CD4-positive, alpha-beta memory T cell (primary cell): ENCODE measurements at regions not wholly inside any gene's neighbourhood (a gene's known extent, or its start where the extent isn't known, plus 50 kb on each side); places are given as distances from the start of the nearest gene placed in this dataset.

Source experiments
- CTCF ChIA-PET: fragments of 350-600 bp; sonication (Branson Sonifier 250); formaldehyde crosslinking; loops from one replicate; lab custom pipeline; 2021; ENCODE audit warnings: inconsistent platforms; ENCODE audit not compliant: partially characterized antibody; lab: Charles Lee
- POLR2A ChIA-PET: fragments of 350-600 bp; sonication (Branson Sonifier 250); formaldehyde crosslinking; loops from one replicate; lab custom pipeline; 2021; ENCODE audit not compliant: partially characterized antibody; lab: Charles Lee
- DNase-seq, 5 donors: peaks; one replicate each; pipeline versions ENCODE4 v3.0.0 to v3.0.0-alpha.2; 2020 to 2022; ENCODE audit warnings: mixed read lengths in 1 of 5
- H3K27ac ChIP-seq: one replicate; pipeline ENCODE4 v1.7.0; 2013; ENCODE audit warnings: low read depth, low read length
- H3K27me3 ChIP-seq: 2 replicates; pipeline ENCODE4 v1.7.0; 2013; ENCODE audit warnings: mild to moderate bottlenecking, low read length, moderate library complexity; ENCODE audit not compliant: insufficient read depth
- H3K36me3 ChIP-seq: 2 replicates; pipeline ENCODE4 v1.7.0; 2013; ENCODE audit warnings: mild to moderate bottlenecking, low read length, moderate library complexity; ENCODE audit not compliant: insufficient read depth
- H3K4me1 ChIP-seq: 2 replicates; pipeline ENCODE4 v1.7.0; 2013; ENCODE audit warnings: mild to moderate bottlenecking, low read length, moderate library complexity; ENCODE audit not compliant: insufficient read depth
- H3K4me3 ChIP-seq, 2 donors: one replicate each; pipeline ENCODE4 v1.7.0; 2013; ENCODE audit warnings: low read length in 2 of 2, mild to moderate bottlenecking in 1 of 2
- H3K9me3 ChIP-seq, 2 donors: one replicate each; pipeline ENCODE4 v1.7.0; 2013; ENCODE audit warnings: low read length in 2 of 2, control low read depth in 1 of 2; ENCODE audit not compliant: control insufficient read depth in 1 of 2
- H3K27ac Mint-ChIP-seq, 7 donors: one replicate each; pipeline ENCODE4 v1.8.0; 2020 to 2021; ENCODE audit warnings: mixed read lengths in 7 of 7, mild to moderate bottlenecking in 6 of 7, inconsistent platforms in 3 of 7, moderate library complexity in 3 of 7
- H3K27me3 Mint-ChIP-seq, 2 donors: one replicate each; pipeline ENCODE4 v1.8.0; 2020 to 2021; ENCODE audit warnings: mixed read lengths in 2 of 2
- H3K36me3 Mint-ChIP-seq, 2 donors: one replicate each; pipeline ENCODE4 v1.8.0; 2020 to 2021; ENCODE audit warnings: mixed read lengths in 2 of 2, inconsistent platforms in 1 of 2, mild to moderate bottlenecking in 1 of 2
- H3K4me1 Mint-ChIP-seq, 4 donors: one replicate each; pipeline ENCODE4 v1.8.0; 2020 to 2021; ENCODE audit warnings: mixed read lengths in 4 of 4, mild to moderate bottlenecking in 1 of 4
- H3K4me3 Mint-ChIP-seq, 8 donors: one replicate each; pipeline ENCODE4 v1.8.0; 2020 to 2021; ENCODE audit warnings: mixed read lengths in 8 of 8, mild to moderate bottlenecking in 7 of 8, moderate library complexity in 6 of 8, inconsistent platforms in 3 of 8
- H3K9me3 Mint-ChIP-seq, 8 donors: one replicate each; pipeline ENCODE4 v1.8.0; 2020 to 2021; ENCODE audit warnings: mixed read lengths in 8 of 8, mild to moderate bottlenecking in 5 of 8, inconsistent platforms in 3 of 8, moderate library complexity in 1 of 8
- intact Hi-C: fragments of 100-400 bp; cut with micrococcal nuclease; formaldehyde crosslinking; loops from one replicate; pipeline ENCODE4 v1.15.1; 2023

GRCh38 chr5:124856726-124857125, 110.3 kb upstream of the ZNF608 start:
- DNase-seq, result no peak
- H3K9me3 ChIP-seq, result no peaks in the 10 kb centered on the region
- Mint-ChIP-seq H3K9me3 (peaks cover 0 to 20% (median 4%) of the 10 kb centered on the region in 8 donors), H3K4me3 (no peak overlapping the region), H3K36me3 (no peaks in the 10 kb centered on the region), H3K27ac (no peak overlapping the region), H3K27me3 (peaks cover 0 to 1% of the 10 kb centered on the region in 2 donors), H3K4me1 (no peaks in the 10 kb centered on the region)
- ChIA-PET CTCF (no interaction called here), POLR2A (no interaction called here)
- no peaks in the 10 kb centered on the region for H3K27me3 ChIP-seq
- H3K4me3 ChIP-seq, result no peak overlapping the region
- H3K27ac ChIP-seq, result no peak overlapping the region
- no peaks in the 10 kb centered on the region for H3K4me1 ChIP-seq
- no peaks in the 10 kb centered on the region for H3K36me3 ChIP-seq
- intact Hi-C loops, result no loop called here

DNA sequence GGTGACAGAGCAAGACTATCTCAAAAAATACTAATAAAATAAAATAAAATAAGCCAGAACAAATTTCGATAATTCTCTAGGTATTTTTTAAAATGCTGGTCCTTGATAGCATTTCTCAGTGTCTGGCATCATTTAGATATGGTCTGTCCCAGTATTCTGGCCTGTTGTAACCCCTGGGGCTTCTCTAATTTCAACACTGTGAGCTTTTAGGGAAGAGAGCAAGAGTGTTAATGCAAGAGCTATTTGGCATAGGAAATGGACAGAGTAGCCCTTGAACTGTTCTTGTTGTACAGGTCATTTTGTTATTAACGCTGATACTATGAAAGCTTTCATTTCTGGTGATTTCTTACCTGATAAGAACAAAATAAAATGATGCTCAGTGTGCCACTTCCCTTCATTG, 112.2 kb upstream of the ZNF608 start:
- no peak for DNase-seq
- Histone ChIP-seq H3K4me1 (no peaks in the 10 kb centered on the region), H3K27ac (no peak overlapping the region), H3K9me3 (no peaks in the 10 kb centered on the region), H3K36me3 (no peaks in the 10 kb centered on the region), H3K27me3 (no peaks in the 10 kb centered on the region), H3K4me3 (no peak overlapping the region)
- Mint-ChIP-seq H3K4me1 (no peaks in the 10 kb centered on the region), H3K27ac (no peak overlapping the region), H3K36me3 (no peaks in the 10 kb centered on the region), H3K4me3 (no peak overlapping the region), H3K27me3 (peaks cover 0 to 1% of the 10 kb centered on the region in 2 donors), H3K9me3 (peaks cover 0 to 20% (median 5%) of the 10 kb centered on the region in 8 donors)
- intact Hi-C loops, result no loop called here
- POLR2A ChIA-PET, result no interaction called here
- CTCF ChIA-PET, result no interaction called here

DNA sequence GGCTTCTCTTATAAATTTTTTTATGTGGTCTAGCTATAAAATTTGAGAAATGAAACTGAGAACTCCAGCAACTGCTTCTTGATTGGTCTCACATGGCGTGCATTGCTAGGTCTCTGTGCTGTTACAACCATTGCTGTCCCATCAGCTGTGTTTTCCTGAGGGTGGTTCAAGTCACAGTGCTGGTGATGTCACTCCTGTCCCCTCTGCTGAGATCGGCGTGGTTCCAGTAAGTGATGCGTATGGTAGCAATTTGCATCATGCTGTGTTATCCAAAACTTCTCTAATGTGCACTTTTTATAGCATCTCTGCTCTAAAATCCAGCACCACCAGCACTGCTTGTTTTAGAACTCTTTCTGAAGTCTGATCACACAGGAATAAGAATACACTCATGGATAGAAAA, 112.6 kb upstream of the ZNF608 start:
- peaks cover 0 to 20% (median 5%) of the 10 kb centered on the region in 8 donors for H3K9me3 Mint-ChIP-seq
- H3K27me3 ChIP-seq, result no peaks in the 10 kb centered on the region
- H3K27me3 Mint-ChIP-seq, result peaks cover 0 to 1% of the 10 kb centered on the region in 2 donors
- H3K9me3 ChIP-seq, result no peaks in the 10 kb centered on the region
- intact Hi-C loops, result no loop called here
- ChIA-PET CTCF (no interaction called here), POLR2A (no interaction called here)
- H3K36me3 Mint-ChIP-seq, result no peaks in the 10 kb centered on the region
- no peaks in the 10 kb centered on the region for H3K36me3 ChIP-seq
- no peaks in the 10 kb centered on the region for H3K4me1 ChIP-seq
- no peak overlapping the region for H3K27ac ChIP-seq
- no peak overlapping the region for H3K4me3 ChIP-seq
- no peak overlapping the region for H3K27ac Mint-ChIP-seq
- no peak overlapping the region for H3K4me3 Mint-ChIP-seq
- no peaks in the 10 kb centered on the region for H3K4me1 Mint-ChIP-seq
- DNase-seq, result no peak

DNA sequence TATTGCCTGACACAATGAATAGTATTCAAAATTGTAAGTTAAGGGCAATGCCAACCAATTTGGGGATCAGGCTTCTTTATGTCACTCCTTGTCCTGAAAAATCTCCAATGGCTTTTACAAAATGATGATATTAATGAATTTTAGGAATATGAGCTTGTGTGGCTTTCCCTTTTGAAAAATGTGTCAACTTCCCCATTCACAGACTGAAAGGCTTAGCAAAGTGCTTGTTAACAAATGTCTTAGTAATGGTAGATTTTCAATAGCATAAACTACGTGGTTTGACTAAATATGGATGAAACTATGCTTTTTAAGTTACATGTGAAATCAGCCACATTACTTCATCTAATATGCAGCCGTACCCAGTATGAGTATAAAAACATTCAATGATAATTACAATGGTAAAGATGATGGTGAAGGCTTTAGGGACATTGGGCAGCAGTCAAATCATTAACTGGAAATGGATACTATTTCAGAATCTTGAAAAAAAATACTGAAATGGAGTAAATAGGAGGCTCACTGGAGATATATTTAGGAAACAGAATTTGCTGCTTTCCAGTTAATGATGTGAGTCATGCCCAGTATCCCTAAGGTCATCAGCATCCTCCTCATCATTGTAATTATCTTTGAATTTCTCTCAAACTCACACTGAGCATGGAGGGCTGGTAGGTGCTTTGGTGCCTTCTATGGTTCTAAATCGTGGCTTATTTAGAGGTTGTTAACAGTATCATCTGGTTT, 113.3 kb upstream of the ZNF608 start:
- no peaks in the 10 kb centered on the region for H3K9me3 ChIP-seq
- no peaks in the 10 kb centered on the region for H3K36me3 ChIP-seq
- H3K27me3 ChIP-seq, result no peaks in the 10 kb centered on the region
- no peaks in the 10 kb centered on the region for H3K4me1 ChIP-seq
- intact Hi-C loops, result no loop called here
- CTCF ChIA-PET, result no interaction called here
- DNase-seq, result no peak
- no peak overlapping the region for H3K27ac ChIP-seq
- peaks cover 0 to 20% (median 5%) of the 10 kb centered on the region in 8 donors for H3K9me3 Mint-ChIP-seq
- peaks cover 0 to 1% of the 10 kb centered on the region in 2 donors for H3K27me3 Mint-ChIP-seq
- no peak overlapping the region for H3K27ac Mint-ChIP-seq
- H3K4me3 Mint-ChIP-seq, result no peak overlapping the region
- H3K4me1 Mint-ChIP-seq, result no peaks in the 10 kb centered on the region
- H3K4me3 ChIP-seq, result no peak overlapping the region
- H3K36me3 Mint-ChIP-seq, result no peaks in the 10 kb centered on the region
- POLR2A ChIA-PET, result no interaction called here

DNA sequence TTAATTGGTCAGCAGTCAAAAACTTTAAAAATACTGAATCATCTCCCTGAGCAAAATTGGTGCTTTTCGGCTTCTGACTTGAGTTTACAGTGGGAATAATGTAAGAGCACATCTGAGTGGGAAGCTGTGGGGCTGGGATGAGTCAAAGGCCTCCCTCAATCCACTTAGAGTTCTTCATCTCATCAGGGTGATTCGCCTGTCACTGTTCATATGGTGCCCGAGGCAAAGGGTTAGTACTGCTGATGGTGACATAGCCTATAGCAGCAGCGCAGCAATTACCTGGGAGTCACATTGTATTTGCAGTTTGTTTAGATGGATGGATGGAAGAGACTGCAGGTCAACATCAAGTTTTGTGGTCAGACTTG, 113.8 kb upstream of the ZNF608 start:
- Histone ChIP-seq H3K4me1 (no peaks in the 10 kb centered on the region), H3K36me3 (no peaks in the 10 kb centered on the region), H3K4me3 (no peak overlapping the region), H3K9me3 (no peaks in the 10 kb centered on the region), H3K27ac (no peak overlapping the region), H3K27me3 (no peaks in the 10 kb centered on the region)
- Mint-ChIP-seq H3K36me3 (no peaks in the 10 kb centered on the region), H3K9me3 (peaks cover 0 to 20% (median 5%) of the 10 kb centered on the region in 8 donors), H3K4me3 (no peak overlapping the region), H3K4me1 (no peaks in the 10 kb centered on the region), H3K27me3 (peaks cover 0 to 1% of the 10 kb centered on the region in 2 donors), H3K27ac (no peak overlapping the region)
- intact Hi-C loops, result no loop called here
- ChIA-PET POLR2A (no interaction called here), CTCF (no interaction called here)
- DNase-seq, result no peak

GRCh38 chr5:124865066-124865465, 118.6 kb upstream of the ZNF608 start:
- Mint-ChIP-seq H3K27me3 (no peaks in the 10 kb centered on the region), H3K4me1 (no peaks in the 10 kb centered on the region), H3K9me3 (peaks cover 0 to 15% (median 7%) of the 10 kb centered on the region in 8 donors), H3K27ac (no peak overlapping the region), H3K4me3 (no peak overlapping the region), H3K36me3 (no peaks in the 10 kb centered on the region)
- DNase-seq, result no peak
- intact Hi-C loops, result no loop called here
- no peaks in the 10 kb centered on the region for H3K4me1 ChIP-seq
- POLR2A ChIA-PET, result no interaction called here
- H3K4me3 ChIP-seq, result no peak overlapping the region
- no peak overlapping the region for H3K27ac ChIP-seq
- H3K9me3 ChIP-seq, result no peaks in the 10 kb centered on the region
- H3K27me3 ChIP-seq, result no peaks in the 10 kb centered on the region
- CTCF ChIA-PET, result no interaction called here
- no peaks in the 10 kb centered on the region for H3K36me3 ChIP-seq

DNA sequence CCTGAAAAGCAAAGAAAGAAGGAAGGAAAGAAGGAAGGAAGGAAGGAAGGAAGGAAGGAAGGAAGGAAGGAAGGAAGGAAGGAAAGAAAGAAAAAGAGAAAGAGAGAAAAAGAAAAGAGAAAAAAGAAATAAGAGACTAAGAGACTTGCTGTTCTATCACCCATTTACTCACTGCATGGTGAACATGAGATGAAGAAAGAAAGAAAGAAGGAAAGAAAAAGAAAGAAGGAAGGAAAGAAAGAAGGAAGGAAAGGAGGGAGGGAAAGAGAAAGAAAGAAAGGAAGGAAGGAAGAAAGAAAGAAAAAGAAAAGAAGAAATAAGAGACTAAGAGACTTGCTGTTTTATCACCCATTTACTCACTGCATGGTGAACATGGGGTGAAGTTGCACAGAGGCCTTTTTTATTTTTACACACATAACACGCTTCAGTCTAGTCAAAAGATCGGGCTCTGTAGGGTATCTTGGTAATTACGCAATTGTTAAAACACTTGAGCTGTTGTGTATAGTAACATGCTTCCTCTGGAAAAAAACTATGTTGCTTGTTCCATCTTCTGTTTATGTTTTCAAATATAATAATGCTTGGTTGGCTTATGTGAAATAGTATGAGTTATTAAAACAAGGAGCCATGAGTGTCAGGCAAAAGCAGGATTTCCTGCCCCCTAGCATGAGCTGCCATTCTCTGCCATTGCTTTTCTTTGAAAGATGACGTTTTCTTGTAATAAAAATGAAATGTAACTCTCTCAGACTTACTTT, 119.3 kb upstream of the ZNF608 start:
- no peak overlapping the region for H3K27ac ChIP-seq
- Mint-ChIP-seq H3K27ac (no peak overlapping the region), H3K27me3 (no peaks in the 10 kb centered on the region), H3K4me1 (no peaks in the 10 kb centered on the region), H3K36me3 (no peaks in the 10 kb centered on the region), H3K4me3 (no peak overlapping the region), H3K9me3 (peaks cover 0 to 15% (median 6%) of the 10 kb centered on the region in 8 donors)
- H3K4me1 ChIP-seq, result no peaks in the 10 kb centered on the region
- H3K4me3 ChIP-seq, result no peak overlapping the region
- H3K9me3 ChIP-seq, result no peaks in the 10 kb centered on the region
- H3K27me3 ChIP-seq, result no peaks in the 10 kb centered on the region
- no peak for DNase-seq
- ChIA-PET CTCF (no interaction called here), POLR2A (no interaction called here)
- intact Hi-C loops, result no loop called here
- H3K36me3 ChIP-seq, result no peaks in the 10 kb centered on the region
